Upper lobe of left lung (tissue), 6 donors: ENCODE measurements at regions not wholly inside any gene's neighbourhood (a gene's known extent, or its start where the extent isn't known, plus 50 kb on each side); places are given as distances from the start of the nearest gene placed in this dataset.

Experiments
- ATAC-seq, 2 donors: fragments of 200-7000 bp; cut with Tn5 transposase; one replicate each; pipeline ENCODE4 v1.9.1; 2022; ENCODE audit warnings: mild to moderate bottlenecking in 2 of 2, moderate library complexity in 2 of 2; ENCODE audit not compliant: low FRiP score in 2 of 2
- DNase-seq, 2 donors: peaks; one replicate each; pipeline ENCODE4 v3.0.0-alpha.2; 2019 to 2020
- H3K27ac ChIP-seq, 4 donors: fragments of 200-600 bp; sonication (generic); one replicate each; pipeline ENCODE4 v1.5.1; 2016 to 2019
- H3K27me3 ChIP-seq, 4 donors: fragments of 200-600 bp; sonication (generic); one replicate each; pipeline ENCODE4 v1.5.1; 2017 to 2019
- H3K36me3 ChIP-seq, 4 donors: fragments of 200-600 bp; sonication (generic); one replicate each; pipeline ENCODE4 v1.5.1; 2016 to 2019
- H3K4me1 ChIP-seq, 4 donors: fragments of 200-600 bp; sonication (generic); one replicate each; pipeline ENCODE4 v1.5.1; 2018 to 2019
- H3K4me3 ChIP-seq, 4 donors: fragments of 200-600 bp; sonication (generic); one replicate each; pipeline ENCODE4 v1.5.1; 2017 to 2019; ENCODE audit warnings: mild to moderate bottlenecking in 2 of 4, moderate library complexity in 1 of 4
- H3K9me3 ChIP-seq, 4 donors: fragments of 200-600 bp; sonication (generic); one replicate each; pipeline ENCODE4 v1.5.1; 2018 to 2019
- CTCF ChIP-seq, 6 experiments: fragments of 450-650 bp in 4 of 6; fragments of 200-600 bp in 2 of 6; sonication (generic) in 2 of 6; IDR thresholded peaks; one replicate each; pipeline ENCODE4 v1.5.1; 2016 to 2019; ENCODE audit warnings: antibody characterized with exemption in 6 of 6
- EP300 ChIP-seq, 4 donors: sonication (generic); formaldehyde crosslinking; IDR thresholded peaks; one replicate each; pipeline ENCODE4 v1.5.1; 2017; ENCODE audit warnings: antibody characterized with exemption in 4 of 4, control low read depth in 2 of 4
- POLR2A ChIP-seq, 4 donors: fragments of 450-650 bp; IDR thresholded peaks; one replicate each; pipeline ENCODE4 v1.5.1; 2016 to 2017; ENCODE audit warnings: antibody characterized with exemption in 4 of 4, mild to moderate bottlenecking in 2 of 4
- POLR2AphosphoS5 ChIP-seq, 2 donors: sonication (generic); formaldehyde crosslinking; IDR thresholded peaks; one replicate each; pipeline ENCODE4 v1.5.1; 2017; ENCODE audit warnings: antibody characterized with exemption in 2 of 2
- WGBS, 2 donors: methylation state at CpG; one replicate each; pipeline ENCODE4 v1.1.5; 2017 to 2018; 5-methylcytosine and 5-hydroxymethylcytosine counted together
- small RNA-seq, 4 donors: library from RNA; depleted of rRNA; stranded (forward); fragments of <200 nt; gene quantifications; one replicate each; pipeline ENCODE3, GENCODE V24; 2016
- donor health status: DM: no; HTN: no; CAD: no; lungs with moderate emphysema.
- donor health status: DM: no; HTN: yes; CAD: no; lungs with severe emphysema.

- Histone ChIP-seq H3K27me3 (no peaks in the 10 kb centered on the region), H3K27ac (no peak overlapping the region), H3K9me3 (no peaks in the 10 kb centered on the region), H3K4me1 (no peaks in the 10 kb centered on the region), H3K4me3 (no peak overlapping the region), H3K36me3 (no peaks in the 10 kb centered on the region)
- TF ChIP-seq CTCF (IDR thresholded peaks at IDR 0.05), result no peak
- no peak for TF ChIP-seq EP300 (IDR thresholded peaks at IDR 0.05)
- no peak for TF ChIP-seq POLR2A (IDR thresholded peaks at IDR 0.05)
- no peak for TF ChIP-seq POLR2AphosphoS5 (IDR thresholded peaks at IDR 0.05)
- no peak for DNase-seq
- WGBS, 2 donors, result 3 to 4% methylated on average over 2 of the region's 2 CpGs
- no peak for ATAC-seq
Measured at GRCh38 chr6:96468681-96469224, 52.9 kb upstream of the UFL1 start.

- H3K4me1 ChIP-seq, result no peaks in the 10 kb centered on the region
- DNase-seq, result no peak
- no peak overlapping the region for H3K4me3 ChIP-seq
- no peak for TF ChIP-seq POLR2AphosphoS5 (IDR thresholded peaks at IDR 0.05)
- TF ChIP-seq EP300 (IDR thresholded peaks at IDR 0.05), result no peak
- TF ChIP-seq CTCF (IDR thresholded peaks at IDR 0.05), result no peak
- TF ChIP-seq POLR2A (IDR thresholded peaks at IDR 0.05), result no peak
- H3K27ac ChIP-seq, result no peak overlapping the region
- H3K36me3 ChIP-seq, result no peaks in the 10 kb centered on the region
- 70 to 71% methylated on average over 2 of the region's 2 CpGs for WGBS, 2 donors
- no peaks in the 10 kb centered on the region for H3K27me3 ChIP-seq
- no peak for ATAC-seq
- no peaks in the 10 kb centered on the region for H3K9me3 ChIP-seq
Measured at GRCh38 chr6:96469312-96469711, 52.3 kb upstream of the UFL1 start.

GRCh38 chr6:96470296-96470695, 51.3 kb upstream of the UFL1 start:
- no peaks in the 10 kb centered on the region for H3K4me1 ChIP-seq
- TF ChIP-seq POLR2A (IDR thresholded peaks at IDR 0.05) (no peak), EP300 (IDR thresholded peaks at IDR 0.05) (no peak), CTCF (IDR thresholded peaks at IDR 0.05) (no peak), POLR2AphosphoS5 (IDR thresholded peaks at IDR 0.05) (no peak)
- no peaks in the 10 kb centered on the region for H3K9me3 ChIP-seq
- H3K36me3 ChIP-seq, result no peaks in the 10 kb centered on the region
- ATAC-seq (no peak), DNase-seq (no peak)
- H3K27ac ChIP-seq, result no peak overlapping the region
- H3K4me3 ChIP-seq, result no peak overlapping the region
- 80% methylated on average over 2 of the region's 2 CpGs for WGBS, 2 donors
- no peaks in the 10 kb centered on the region for H3K27me3 ChIP-seq

Small RNAs in the stretch of these regions (small RNA-seq; reads per million reads assigned to genes)
- gene RN7SL797P, result 0 reads per million in 4 donors
